SK-N-SH (cell line): ENCODE measurements at regions not wholly inside any gene's neighbourhood (a gene's known extent, or its start where the extent isn't known, plus 50 kb on each side); places are given as distances from the start of the nearest gene placed in this dataset.
"Not testable (repeated sequence)": the region's sequence is repeated elsewhere in the genome, so short reads cannot be mapped to it uniquely, and the experiment has no call there.

Experiments used
- CTCF ChIA-PET: fragments of 300-600, 350-600 bp; formaldehyde crosslinking; extraction: SDS; loops from one replicate; lab custom pipeline; 2021; lab: Yijun Ruan, JAX
- POLR2A ChIA-PET: fragments of 350-600 bp; sonication (Branson Sonifier 250); formaldehyde crosslinking; extraction: SDS; loops from one replicate; lab custom pipeline; 2020; ENCODE audit warnings: antibody characterized with exemption, inconsistent platforms; lab: Yijun Ruan, JAX
- DNase-seq: peaks from one replicate; pipeline ENCODE4 v3.0.0; 2012
- H2AFZ ChIP-seq: fragments of 200-600 bp; sonication (generic); 2 replicates; pipeline ENCODE4 v1.8.1; 2016; ENCODE audit warnings: antibody characterized with exemption, mild to moderate bottlenecking, low read depth
- H3F3A ChIP-seq: fragments of 200-600 bp; sonication (generic); replicated peaks from 2 replicates; pipeline ENCODE3; 2016; ENCODE audit warnings: antibody characterized with exemption, mild to moderate bottlenecking; ENCODE audit not compliant: insufficient read depth
- H3K27ac ChIP-seq, 2 experiments: fragments of 200-500 bp in 1 of 2; fragments of 200-600 bp in 1 of 2; sonication (Bioruptor generic) in 1 of 2; sonication (generic), shearing (Covaris generic) in 1 of 2; 2 replicates each; pipeline versions ENCODE4 v1.5.1 to v1.6.1; 2014 to 2016; ENCODE audit warnings: low read depth in 2 of 2, inconsistent platforms in 1 of 2, low read length in 1 of 2, mild to moderate bottlenecking in 1 of 2, mixed read lengths in 1 of 2
- H3K27me3 ChIP-seq: fragments of 200-600 bp; sonication (generic), shearing (Covaris generic); 2 replicates; pipeline ENCODE4 v1.6.1; 2016; ENCODE audit warnings: mixed run types; ENCODE audit not compliant: insufficient read depth
- H3K36me3 ChIP-seq, 2 experiments: fragments of 200-500 bp in 1 of 2; fragments of 200-600 bp in 1 of 2; sonication (Bioruptor generic) in 1 of 2; sonication (generic) in 1 of 2; replicated peaks in 1 of 2; 2 replicates each; pipeline versions ENCODE3 to v1.5.1; 2014 to 2016; ENCODE audit warnings: low read length in 1 of 2, mild to moderate bottlenecking in 1 of 2; ENCODE audit not compliant: insufficient read depth in 2 of 2, control insufficient read depth in 1 of 2
- H3K4me1 ChIP-seq, 2 experiments: fragments of 200-500 bp in 1 of 2; fragments of 200-600 bp in 1 of 2; sonication (Bioruptor generic) in 1 of 2; sonication (generic), shearing (Covaris generic) in 1 of 2; 2 replicates each; pipeline versions ENCODE4 v1.5.1 to v1.6.1; 2014 to 2016; ENCODE audit warnings: low read depth in 1 of 2, low read length in 1 of 2, mixed run types in 1 of 2; ENCODE audit not compliant: insufficient read depth in 2 of 2, control insufficient read depth in 1 of 2
- H3K4me2 ChIP-seq: fragments of 200-600 bp; sonication (generic), shearing (Covaris generic); 2 replicates; pipeline ENCODE4 v1.6.1; 2017; ENCODE audit warnings: mixed run types
- H3K4me3 ChIP-seq, 2 experiments: fragments of 200-500 bp in 1 of 2; fragments of 200-600 bp in 1 of 2; sonication (Bioruptor generic) in 1 of 2; sonication (generic), shearing (Covaris generic) in 1 of 2; 2 replicates each; pipeline versions ENCODE4 v1.5.1 to v1.8.1; 2014 to 2016; ENCODE audit warnings: low read depth in 2 of 2, inconsistent platforms in 1 of 2, low read length in 1 of 2, mild to moderate bottlenecking in 1 of 2, mixed read lengths in 1 of 2, moderate library complexity in 1 of 2
- H3K79me2 ChIP-seq: fragments of 200-600 bp; sonication (generic); 2 replicates; pipeline ENCODE4 v1.8.1; 2017; ENCODE audit warnings: mild to moderate bottlenecking; ENCODE audit not compliant: insufficient read depth
- H3K9ac ChIP-seq: fragments of 200-600 bp; sonication (generic); 2 replicates; pipeline ENCODE4 v1.6.1; 2017; ENCODE audit warnings: mixed run types
- H3K9me2 ChIP-seq: fragments of 200-600 bp; sonication (generic); 2 replicates; pipeline ENCODE4 v1.6.1; 2017; ENCODE audit warnings: mixed run types
- H3K9me3 ChIP-seq: fragments of 200-600 bp; sonication (generic); 2 replicates; pipeline ENCODE4 v1.6.1; 2017; ENCODE audit warnings: mixed run types, mild to moderate bottlenecking, moderate library complexity
- H4K20me1 ChIP-seq: fragments of 200-600 bp; sonication (generic); 2 replicates; pipeline ENCODE4 v1.6.1; 2017; ENCODE audit warnings: mild to moderate bottlenecking, mixed run types; ENCODE audit not compliant: insufficient read depth
- CHD2 ChIP-seq: fragments of 150-350 bp; IDR thresholded peaks from 2 replicates; pipeline ENCODE4 v1.6.1; 2018; ENCODE audit warnings: low read length; ENCODE audit not compliant: partially characterized antibody
- ELF1 ChIP-seq: IDR thresholded peaks from 2 replicates; pipeline ENCODE4 v1.4.0; 2012
- FOSL2 ChIP-seq: IDR thresholded peaks from 2 replicates; pipeline ENCODE4 v1.4.0; 2012; ENCODE audit warnings: low read depth, mild to moderate bottlenecking, moderate library complexity, borderline replicate concordance
- GABPA ChIP-seq: IDR thresholded peaks from 2 replicates; pipeline ENCODE4 v1.4.0; 2012; ENCODE audit warnings: low read depth, mild to moderate bottlenecking
- IRF3 ChIP-seq: fragments of 150-350 bp; IDR thresholded peaks from 2 replicates; pipeline ENCODE4 v1.6.1; 2016; ENCODE audit warnings: mild to moderate bottlenecking, low read depth, low read length
- JUND ChIP-seq: IDR thresholded peaks from 2 replicates; pipeline ENCODE4 v1.4.0; 2012
- MAX ChIP-seq: IDR thresholded peaks from 2 replicates; pipeline ENCODE4 v1.4.0; 2012; ENCODE audit warnings: low read depth
- MEF2A ChIP-seq: IDR thresholded peaks from 2 replicates; pipeline ENCODE4 v1.4.0; 2012; ENCODE audit warnings: low read depth, borderline replicate concordance
- MXI1 ChIP-seq: IDR thresholded peaks from 2 replicates; pipeline ENCODE4 v1.6.1; 2012; ENCODE audit warnings: mild to moderate bottlenecking, low read depth, low read length, improper control_type of control experiment
- NFIC ChIP-seq: IDR thresholded peaks from 2 replicates; pipeline ENCODE4 v1.4.0; 2012; ENCODE audit warnings: borderline replicate concordance
- NRF1 ChIP-seq: IDR thresholded peaks from 2 replicates; pipeline ENCODE4 v1.6.1; 2012; ENCODE audit warnings: low read depth, mild to moderate bottlenecking, low read length
- PBX3 ChIP-seq: IDR thresholded peaks from 2 replicates; pipeline ENCODE4; 2012
- RCOR1 ChIP-seq: fragments of 150-350 bp; IDR thresholded peaks from 2 replicates; pipeline ENCODE4 v1.6.1; 2017; ENCODE audit warnings: antibody characterized with exemption, low read length
- USF1 ChIP-seq: IDR thresholded peaks from 2 replicates; pipeline ENCODE4 v1.4.0; 2012; ENCODE audit warnings: low read depth, borderline replicate concordance
- YY1 ChIP-seq: IDR thresholded peaks from 2 replicates; pipeline ENCODE4 v1.4.0; 2012; ENCODE audit warnings: low read depth, mild to moderate bottlenecking
- ZBTB33 ChIP-seq: IDR thresholded peaks from 2 replicates; pipeline ENCODE4 v1.4.0; 2012; ENCODE audit warnings: low read depth, borderline replicate concordance
- WGBS: methylation state at CpG from one replicate; pipeline ENCODE4 v1.1.6; 2017; ENCODE audit warnings: low lambda C conversion rate; 5-methylcytosine and 5-hydroxymethylcytosine counted together
- TF ChIP-seq, protein P1 (sequence below): IDR thresholded peaks from 2 replicates; pipeline ENCODE4 v1.6.1; 2012; ENCODE audit warnings: mild to moderate bottlenecking, low read depth, low read length, moderate library complexity

GRCh38 chr2:235107640-235107951 lies 155.8 kb downstream of the SH3BP4 start (continued):
- no peak for TF ChIP-seq IRF3

- POLR2A ChIA-PET, H3K36me3 ChIP-seq, H3K9ac ChIP-seq, H3K4me2 ChIP-seq, H4K20me1 ChIP-seq, H3K4me3 ChIP-seq, H2AFZ ChIP-seq, H3K9me3 ChIP-seq, H3F3A ChIP-seq, H3K4me1 ChIP-seq, H3K27me3 ChIP-seq, DNase-seq, H3K27ac ChIP-seq, H3K9me2 ChIP-seq, H3K79me2 ChIP-seq: not testable (repeated sequence)
- CTCF ChIA-PET = interaction anchor here (0.5 to 17.7 kb wide), 4 partner anchors 8 to 562 kb away, joined by 3 to 262 read pairs (median 38); no protein-coding TSS in a partner anchor
- whole genome bisulfite sequencing = 97% methylated on average over 6 of the region's 7 CpGs
Observed at GRCh38 chr2:235109561-235109960, 157.7 kb downstream of the SH3BP4 start.

- Histone ChIP-seq H3K4me2 (no peak overlapping the region), H3K9me2 (no peaks in the 10 kb centered on the region), H3K4me3 (no peak overlapping the region), H3K4me1 (no peaks in the 10 kb centered on the region), H4K20me1 (no peaks in the 10 kb centered on the region), H3K27me3 (no peaks in the 10 kb centered on the region), H3K79me2 (no peaks in the 10 kb centered on the region; the same call in 1 of the 2 replicates), H2AFZ (no peak overlapping the region), H3F3A (no peaks in the 10 kb centered on the region), H3K9me3 (no peaks in the 10 kb centered on the region), H3K27ac (no peak overlapping the region), H3K36me3 (no peaks in the 10 kb centered on the region), H3K9ac (no peak overlapping the region)
- TF ChIP-seq ELF1 (no peak), GABPA (no peak), NRF1 (no peak), MXI1 (no peak), MEF2A (no peak), NFIC (no peak), CHD2 (no peak), PBX3 (no peak), JUND (no peak), YY1 (no peak), MAX (no peak), ZBTB33 (no peak), USF1 (no peak), FOSL2 (no peak), RCOR1 (no peak)
- TF ChIP-seq, protein P1, sequence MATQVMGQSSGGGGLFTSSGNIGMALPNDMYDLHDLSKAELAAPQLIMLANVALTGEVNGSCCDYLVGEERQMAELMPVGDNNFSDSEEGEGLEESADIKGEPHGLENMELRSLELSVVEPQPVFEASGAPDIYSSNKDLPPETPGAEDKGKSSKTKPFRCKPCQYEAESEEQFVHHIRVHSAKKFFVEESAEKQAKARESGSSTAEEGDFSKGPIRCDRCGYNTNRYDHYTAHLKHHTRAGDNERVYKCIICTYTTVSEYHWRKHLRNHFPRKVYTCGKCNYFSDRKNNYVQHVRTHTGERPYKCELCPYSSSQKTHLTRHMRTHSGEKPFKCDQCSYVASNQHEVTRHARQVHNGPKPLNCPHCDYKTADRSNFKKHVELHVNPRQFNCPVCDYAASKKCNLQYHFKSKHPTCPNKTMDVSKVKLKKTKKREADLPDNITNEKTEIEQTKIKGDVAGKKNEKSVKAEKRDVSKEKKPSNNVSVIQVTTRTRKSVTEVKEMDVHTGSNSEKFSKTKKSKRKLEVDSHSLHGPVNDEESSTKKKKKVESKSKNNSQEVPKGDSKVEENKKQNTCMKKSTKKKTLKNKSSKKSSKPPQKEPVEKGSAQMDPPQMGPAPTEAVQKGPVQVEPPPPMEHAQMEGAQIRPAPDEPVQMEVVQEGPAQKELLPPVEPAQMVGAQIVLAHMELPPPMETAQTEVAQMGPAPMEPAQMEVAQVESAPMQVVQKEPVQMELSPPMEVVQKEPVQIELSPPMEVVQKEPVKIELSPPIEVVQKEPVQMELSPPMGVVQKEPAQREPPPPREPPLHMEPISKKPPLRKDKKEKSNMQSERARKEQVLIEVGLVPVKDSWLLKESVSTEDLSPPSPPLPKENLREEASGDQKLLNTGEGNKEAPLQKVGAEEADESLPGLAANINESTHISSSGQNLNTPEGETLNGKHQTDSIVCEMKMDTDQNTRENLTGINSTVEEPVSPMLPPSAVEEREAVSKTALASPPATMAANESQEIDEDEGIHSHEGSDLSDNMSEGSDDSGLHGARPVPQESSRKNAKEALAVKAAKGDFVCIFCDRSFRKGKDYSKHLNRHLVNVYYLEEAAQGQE = no peak
- POLR2A ChIA-PET = no interaction called here
- CTCF ChIA-PET = interaction anchor here (0.8 to 17.7 kb wide), 5 partner anchors 8 to 565 kb away, joined by 3 to 262 read pairs (median 4); no protein-coding TSS in a partner anchor
- DNase-seq = no peak
- 81% methylated on average over 4 of the region's 4 CpGs for WGBS
Observed at GRCh38 chr2:235112365-235112764, 160.5 kb downstream of the SH3BP4 start.
